Right lobe of liver (tissue), 4 donors: ENCODE measurements at regions not wholly inside any gene's neighbourhood (a gene's known extent, or its start where the extent isn't known, plus 50 kb on each side); places are given as distances from the start of the nearest gene placed in this dataset.

Experiments used
- CTCF ChIP-seq, 4 donors: fragments of 200-600 bp in 3 of 4; fragments of 450-650 bp in 1 of 4; IDR thresholded peaks; one replicate each; pipeline versions ENCODE4 v1.5.1 to v1.8.0; 2016 to 2022; ENCODE audit warnings: antibody characterized with exemption in 4 of 4, mild to moderate bottlenecking in 2 of 4
- POLR2A ChIP-seq: fragments of 450-650 bp; IDR thresholded peaks from one replicate; pipeline ENCODE4 v1.6.1; 2017; ENCODE audit warnings: antibody characterized with exemption, mild to moderate bottlenecking
- donor health status: DM: no; HTN: no; CAD: no.
- donor health status: DM: no; HTN: no; CAD: no.
- donor health status: DM: no; HTN: yes; CAD: no.

- TF ChIP-seq POLR2A (no peak), CTCF (IDR thresholded peaks at IDR 0.05) (no peak)
Measured at GRCh38 chr2:139465789-139466188, 685.6 kb upstream of the NXPH2 start.
